ENCODE measurements at regions not wholly inside any gene's neighbourhood (a gene's known extent, or its start where the extent isn't known, plus 50 kb on each side); places are given as distances from the start of the nearest gene placed in this dataset.

GRCh38 chr2:12379143-12379542 is 337.6 kb upstream of the TRIB2 start:
- DNase-seq (ENCODE audit: low read depth, low spot score), result no peak
- no peaks in the 10 kb centered on the region for H3K4me1 ChIP-seq (ENCODE audit: control insufficient read depth in 1 of 2, insufficient read depth in 2 of 2, low read length in 2 of 2)
- ChIA-PET CTCF (no interaction called here), POLR2A (no interaction called here), RAD21 (ENCODE audit: low non-redundant PET in 1 of 2, low total read pairs in 2 of 2, uncharacterized antibody in 2 of 2, unreplicated experiment in 2 of 2) (no interaction called here)
- BruUV-seq (replicated peaks), result no TSS peak
- no peaks in the 10 kb centered on the region for H4K20me1 ChIP-seq (ENCODE audit: insufficient read depth)
- H3K36me3 ChIP-seq (ENCODE audit: control insufficient read depth in 1 of 2, insufficient read depth in 2 of 2, low read length in 2 of 2), result no peaks in the 10 kb centered on the region
- no peak overlapping the region for H3K9ac ChIP-seq (ENCODE audit: low read length)
- intact Hi-C loops (cut with micrococcal nuclease), result no loop called here
- H2AFZ ChIP-seq (ENCODE audit: low read depth, low read length, poor library complexity, severe bottlenecking), result no peak overlapping the region
- H3K9me3 ChIP-seq (ENCODE audit: control insufficient read depth in 1 of 2, insufficient read depth in 1 of 2, low read depth in 1 of 2, low read length in 2 of 2), result no peaks in the 10 kb centered on the region
- no peaks in the 10 kb centered on the region for H3K79me2 ChIP-seq (ENCODE audit: insufficient read depth, low read length)
- no peak for TF ChIP-seq SRF (IDR thresholded peaks at IDR 0.05; ENCODE audit: low read depth)
- TF ChIP-seq EZH2 (IDR thresholded peaks at IDR 0.05), result no peak
- no peak for TF ChIP-seq JUND (IDR thresholded peaks at IDR 0.05)
- no peak for TF ChIP-seq MAX (IDR thresholded peaks at IDR 0.05)
- TF ChIP-seq EGR1 (IDR thresholded peaks at IDR 0.05; ENCODE audit: low read depth), result no peak
- TF ChIP-seq ZNF274 (IDR thresholded peaks at IDR 0.05; ENCODE audit: low read depth, low read length), result no peak
- no peak for TF ChIP-seq CEBPB (IDR thresholded peaks at IDR 0.05; ENCODE audit: low read depth)
- TF ChIP-seq SIN3A (IDR thresholded peaks at IDR 0.05; ENCODE audit: low read depth), result no peak
- TF ChIP-seq ZFX (IDR thresholded peaks at IDR 0.05), result no peak
- no peak for TF ChIP-seq RAD21 (IDR thresholded peaks at IDR 0.05; ENCODE audit: low read depth)
- TF ChIP-seq, protein P1, sequence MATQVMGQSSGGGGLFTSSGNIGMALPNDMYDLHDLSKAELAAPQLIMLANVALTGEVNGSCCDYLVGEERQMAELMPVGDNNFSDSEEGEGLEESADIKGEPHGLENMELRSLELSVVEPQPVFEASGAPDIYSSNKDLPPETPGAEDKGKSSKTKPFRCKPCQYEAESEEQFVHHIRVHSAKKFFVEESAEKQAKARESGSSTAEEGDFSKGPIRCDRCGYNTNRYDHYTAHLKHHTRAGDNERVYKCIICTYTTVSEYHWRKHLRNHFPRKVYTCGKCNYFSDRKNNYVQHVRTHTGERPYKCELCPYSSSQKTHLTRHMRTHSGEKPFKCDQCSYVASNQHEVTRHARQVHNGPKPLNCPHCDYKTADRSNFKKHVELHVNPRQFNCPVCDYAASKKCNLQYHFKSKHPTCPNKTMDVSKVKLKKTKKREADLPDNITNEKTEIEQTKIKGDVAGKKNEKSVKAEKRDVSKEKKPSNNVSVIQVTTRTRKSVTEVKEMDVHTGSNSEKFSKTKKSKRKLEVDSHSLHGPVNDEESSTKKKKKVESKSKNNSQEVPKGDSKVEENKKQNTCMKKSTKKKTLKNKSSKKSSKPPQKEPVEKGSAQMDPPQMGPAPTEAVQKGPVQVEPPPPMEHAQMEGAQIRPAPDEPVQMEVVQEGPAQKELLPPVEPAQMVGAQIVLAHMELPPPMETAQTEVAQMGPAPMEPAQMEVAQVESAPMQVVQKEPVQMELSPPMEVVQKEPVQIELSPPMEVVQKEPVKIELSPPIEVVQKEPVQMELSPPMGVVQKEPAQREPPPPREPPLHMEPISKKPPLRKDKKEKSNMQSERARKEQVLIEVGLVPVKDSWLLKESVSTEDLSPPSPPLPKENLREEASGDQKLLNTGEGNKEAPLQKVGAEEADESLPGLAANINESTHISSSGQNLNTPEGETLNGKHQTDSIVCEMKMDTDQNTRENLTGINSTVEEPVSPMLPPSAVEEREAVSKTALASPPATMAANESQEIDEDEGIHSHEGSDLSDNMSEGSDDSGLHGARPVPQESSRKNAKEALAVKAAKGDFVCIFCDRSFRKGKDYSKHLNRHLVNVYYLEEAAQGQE (IDR thresholded peaks at IDR 0.05; ENCODE audit: low read depth), result no peak
- no peak for TF ChIP-seq ELF1 (IDR thresholded peaks at IDR 0.05; ENCODE audit: borderline replicate concordance, low read depth)
- TF ChIP-seq POLR2AphosphoS5 (IDR thresholded peaks at IDR 0.05; ENCODE audit: low read depth, low read length), result no peak
- no peak for TF ChIP-seq TCF7L2 (IDR thresholded peaks at IDR 0.05; ENCODE audit: borderline replicate concordance, extremely low read depth, insufficient read depth, insufficient read length)
- no peak for TF ChIP-seq EZH2phosphoT487 (IDR thresholded peaks at IDR 0.05; ENCODE audit: borderline replicate concordance)
- no peak for TF ChIP-seq SP1 (IDR thresholded peaks at IDR 0.05; ENCODE audit: low read depth)
- TF ChIP-seq, protein P2, sequence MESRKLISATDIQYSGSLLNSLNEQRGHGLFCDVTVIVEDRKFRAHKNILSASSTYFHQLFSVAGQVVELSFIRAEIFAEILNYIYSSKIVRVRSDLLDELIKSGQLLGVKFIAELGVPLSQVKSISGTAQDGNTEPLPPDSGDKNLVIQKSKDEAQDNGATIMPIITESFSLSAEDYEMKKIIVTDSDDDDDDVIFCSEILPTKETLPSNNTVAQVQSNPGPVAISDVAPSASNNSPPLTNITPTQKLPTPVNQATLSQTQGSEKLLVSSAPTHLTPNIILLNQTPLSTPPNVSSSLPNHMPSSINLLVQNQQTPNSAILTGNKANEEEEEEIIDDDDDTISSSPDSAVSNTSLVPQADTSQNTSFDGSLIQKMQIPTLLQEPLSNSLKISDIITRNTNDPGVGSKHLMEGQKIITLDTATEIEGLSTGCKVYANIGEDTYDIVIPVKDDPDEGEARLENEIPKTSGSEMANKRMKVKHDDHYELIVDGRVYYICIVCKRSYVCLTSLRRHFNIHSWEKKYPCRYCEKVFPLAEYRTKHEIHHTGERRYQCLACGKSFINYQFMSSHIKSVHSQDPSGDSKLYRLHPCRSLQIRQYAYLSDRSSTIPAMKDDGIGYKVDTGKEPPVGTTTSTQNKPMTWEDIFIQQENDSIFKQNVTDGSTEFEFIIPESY (IDR thresholded peaks at IDR 0.05; ENCODE audit: extremely low read depth, insufficient replicate concordance, low read length), result no peak
- TF ChIP-seq, protein P3, sequence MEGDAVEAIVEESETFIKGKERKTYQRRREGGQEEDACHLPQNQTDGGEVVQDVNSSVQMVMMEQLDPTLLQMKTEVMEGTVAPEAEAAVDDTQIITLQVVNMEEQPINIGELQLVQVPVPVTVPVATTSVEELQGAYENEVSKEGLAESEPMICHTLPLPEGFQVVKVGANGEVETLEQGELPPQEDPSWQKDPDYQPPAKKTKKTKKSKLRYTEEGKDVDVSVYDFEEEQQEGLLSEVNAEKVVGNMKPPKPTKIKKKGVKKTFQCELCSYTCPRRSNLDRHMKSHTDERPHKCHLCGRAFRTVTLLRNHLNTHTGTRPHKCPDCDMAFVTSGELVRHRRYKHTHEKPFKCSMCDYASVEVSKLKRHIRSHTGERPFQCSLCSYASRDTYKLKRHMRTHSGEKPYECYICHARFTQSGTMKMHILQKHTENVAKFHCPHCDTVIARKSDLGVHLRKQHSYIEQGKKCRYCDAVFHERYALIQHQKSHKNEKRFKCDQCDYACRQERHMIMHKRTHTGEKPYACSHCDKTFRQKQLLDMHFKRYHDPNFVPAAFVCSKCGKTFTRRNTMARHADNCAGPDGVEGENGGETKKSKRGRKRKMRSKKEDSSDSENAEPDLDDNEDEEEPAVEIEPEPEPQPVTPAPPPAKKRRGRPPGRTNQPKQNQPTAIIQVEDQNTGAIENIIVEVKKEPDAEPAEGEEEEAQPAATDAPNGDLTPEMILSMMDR (IDR thresholded peaks at IDR 0.05 in 2 of 3, conservative IDR thresholded peaks at IDR 0.05 in 1 of 3; ENCODE audit: borderline replicate concordance in 1 of 3, insufficient read depth in 1 of 3, low read depth in 2 of 3, low read length in 2 of 3), result no peak
- no peak for TF ChIP-seq POLR2A (IDR thresholded peaks at IDR 0.05; ENCODE audit: borderline replicate concordance, extremely low read depth, insufficient read depth, insufficient read length)
- H3K4me3 ChIP-seq (replicated peaks in 1 of 2; ENCODE audit: low read depth in 1 of 2, low read length in 2 of 2), result no peak overlapping the region
- H3K4me2 ChIP-seq (ENCODE audit: low read length), result no peak overlapping the region
- no peaks in the 10 kb centered on the region for H3K27me3 ChIP-seq (ENCODE audit: insufficient read depth, low read length)
- H3K27ac ChIP-seq (ENCODE audit: low read depth, low read length), result no peak overlapping the region
- no peaks in the 10 kb centered on the region for H3K9me2 ChIP-seq (ENCODE audit: insufficient read depth)
- ATAC-seq, result no peak
